Stimulated activated CD8-positive, alpha-beta memory T cell treated with anti-CD3 and anti-CD28 coated beads, Interleukin-4, amount 100 ng/mL, for 4 hours (primary cell): ENCODE measurements at regions not wholly inside any gene's neighbourhood (a gene's known extent, or its start where the extent isn't known, plus 50 kb on each side); places are given as distances from the start of the nearest gene placed in this dataset.
A peak's percentile ranks its signal among the peaks of the same experiment; 100 is the strongest.

Experiments used
- DNase-seq, 2 donors: peaks; one replicate each; pipeline ENCODE4 v3.0.0-alpha.2; 2020; ENCODE audit warnings: low read depth in 2 of 2, low spot score in 1 of 2

DNA sequence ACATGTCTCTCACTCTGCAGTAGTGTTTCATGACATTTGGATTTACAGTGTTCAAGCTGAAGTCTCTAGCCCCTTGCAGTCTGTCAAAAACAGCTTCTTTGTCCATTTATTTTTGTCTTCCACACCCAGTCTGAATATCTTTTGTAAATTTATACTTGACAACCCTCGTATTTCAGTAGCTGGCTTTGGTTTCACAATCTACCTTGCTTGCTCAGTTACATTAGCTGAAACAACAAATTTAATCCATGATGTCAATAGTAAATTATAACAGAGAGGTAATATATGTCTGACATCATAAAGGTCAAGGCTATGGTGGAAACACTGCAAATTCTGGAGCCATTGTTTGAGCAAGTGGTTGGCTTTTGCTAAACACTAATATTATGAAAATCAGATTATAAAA lies 328.7 kb downstream of the MTX2 start:
- no peak for DNase-seq

DNA sequence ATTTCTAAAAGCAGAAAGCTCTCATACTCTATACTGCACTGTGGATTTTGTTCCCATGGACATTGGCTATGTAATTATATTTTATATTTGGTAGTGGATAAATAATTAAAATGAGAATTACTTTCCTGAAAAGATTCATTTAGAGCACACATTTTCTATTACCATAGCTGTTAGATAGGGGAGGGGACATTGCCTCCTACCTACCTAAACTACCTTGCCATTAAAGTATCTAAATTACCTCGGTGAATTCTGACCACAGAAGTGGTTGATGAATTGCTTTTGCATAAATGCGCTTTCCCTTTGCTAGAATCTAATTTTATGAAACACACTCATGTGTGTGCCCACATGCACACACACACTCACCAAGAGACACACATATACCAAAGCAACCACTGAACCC lies 329.1 kb downstream of the MTX2 start:
- DNase-seq: no peak

DNA sequence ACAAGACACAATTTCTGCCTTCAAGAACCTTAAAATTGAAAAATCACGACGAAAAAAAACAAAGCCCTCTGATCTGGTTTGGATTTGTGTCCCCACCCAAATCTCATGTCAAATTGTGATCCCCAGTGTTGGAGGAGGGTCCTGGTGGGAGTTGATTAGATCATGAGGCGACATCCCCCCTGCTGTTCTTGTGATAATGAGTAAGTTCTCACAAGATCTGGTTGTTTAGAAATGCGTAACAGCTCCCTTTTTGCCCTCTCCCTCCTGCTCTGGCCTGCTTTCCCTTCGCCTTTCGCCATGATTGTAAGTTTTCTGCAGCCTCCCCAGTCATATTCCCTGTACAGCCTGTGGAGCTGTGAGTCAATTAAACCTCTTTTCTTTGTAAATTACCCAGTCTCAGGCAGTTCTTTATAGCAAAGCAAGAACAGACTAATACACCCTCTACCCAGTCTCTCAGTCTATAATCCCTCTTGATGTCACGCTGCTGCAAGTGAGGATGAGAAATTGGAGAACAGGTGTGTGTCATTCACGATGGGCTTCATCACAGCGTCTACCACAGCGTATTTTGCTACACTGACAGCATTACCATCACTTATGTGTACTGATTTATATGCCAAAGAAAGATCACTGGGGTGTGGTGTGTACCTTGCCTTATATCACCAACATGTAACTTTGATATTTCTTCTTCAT lies 330.7 kb downstream of the MTX2 start:
- no peak for DNase-seq

DNA sequence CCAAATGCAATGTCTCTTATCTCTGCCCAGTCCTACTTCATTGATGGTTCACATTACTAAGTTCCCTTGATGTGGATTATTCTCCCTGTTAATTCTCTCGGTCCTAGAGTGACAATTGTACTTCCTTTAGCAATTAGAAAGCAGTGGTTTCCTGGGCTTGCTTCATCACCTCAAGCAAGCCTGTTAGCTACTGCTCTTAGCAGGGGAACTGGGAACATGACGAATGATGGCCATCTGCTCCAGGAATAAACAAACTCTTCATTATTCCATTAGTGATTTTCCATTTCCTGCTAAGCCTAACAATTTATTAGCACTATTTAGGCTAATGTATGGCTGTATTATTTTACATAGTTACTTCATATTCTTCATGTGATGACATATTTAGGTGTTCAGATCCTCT lies 331.8 kb downstream of the MTX2 start:
- DNase-seq: no peak

DNA sequence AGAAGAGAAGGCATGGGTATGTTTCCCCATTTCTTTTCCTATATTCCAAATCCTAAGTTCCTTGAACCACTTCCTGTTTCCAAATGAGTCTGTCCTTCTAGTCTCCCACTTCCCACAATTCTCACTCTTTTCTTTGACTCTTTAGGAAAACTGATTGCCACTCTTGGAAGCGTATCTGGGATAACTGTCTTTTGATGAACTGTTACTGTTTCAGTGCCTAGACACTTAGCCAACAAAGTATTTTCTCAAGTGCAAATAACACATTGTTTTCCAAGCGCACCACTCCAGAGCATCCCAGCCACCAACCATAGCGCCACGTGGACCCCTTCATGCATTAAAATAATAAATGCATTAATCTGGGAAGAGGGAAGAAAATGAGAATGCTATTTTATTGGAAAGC lies 342.8 kb downstream of the MTX2 start:
- DNase-seq: no peak

DNA sequence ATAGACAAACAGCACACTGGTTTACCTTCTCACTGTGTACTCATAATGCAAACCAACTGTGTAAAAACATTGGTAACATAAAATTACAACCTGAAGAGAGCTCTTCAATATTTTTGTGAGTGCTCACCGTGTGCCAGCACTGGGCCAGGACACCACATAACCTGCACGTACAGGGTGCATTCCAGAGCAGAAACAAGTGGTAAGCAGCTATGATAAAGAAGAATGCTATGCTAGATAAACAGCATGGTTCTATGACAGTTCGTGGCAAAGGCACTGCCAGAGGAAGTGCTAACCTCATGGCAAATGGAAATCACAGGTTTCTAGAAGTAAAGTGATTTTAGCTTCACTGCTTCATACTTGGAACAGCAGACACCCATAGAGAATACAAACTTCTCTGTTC lies 343.5 kb downstream of the MTX2 start:
- no peak for DNase-seq

DNA sequence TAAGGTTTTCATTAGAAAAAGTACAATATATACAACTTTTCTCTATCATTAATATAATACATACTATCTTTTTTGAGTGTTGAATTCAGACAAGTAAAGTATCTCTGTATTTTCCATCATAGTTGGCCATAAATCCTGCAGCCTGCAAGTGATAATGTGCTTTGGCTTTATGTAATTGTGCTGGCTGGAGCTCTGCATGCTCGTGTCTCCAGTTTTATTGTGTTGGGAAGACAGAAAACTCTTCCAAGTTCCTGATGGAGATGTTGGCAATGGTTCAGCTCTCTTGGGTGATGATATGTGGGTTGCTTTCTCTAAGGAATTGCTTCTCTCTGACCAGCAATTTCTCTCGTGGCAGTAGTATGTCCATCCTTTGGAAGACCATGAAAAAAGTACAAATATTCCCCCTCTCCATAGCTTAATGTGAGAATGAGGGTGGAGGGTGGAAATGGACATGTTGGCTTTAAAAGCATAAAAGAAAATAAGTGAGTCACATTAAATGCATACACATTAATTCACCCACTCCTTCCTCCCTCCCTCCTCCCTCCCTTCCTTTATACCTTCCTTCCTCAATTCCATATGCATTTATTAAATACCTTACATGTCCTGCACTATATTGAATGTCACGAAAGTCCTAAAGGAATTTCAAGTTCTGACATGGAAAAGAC lies 344.2 kb downstream of the MTX2 start:
- no peak for DNase-seq

DNA sequence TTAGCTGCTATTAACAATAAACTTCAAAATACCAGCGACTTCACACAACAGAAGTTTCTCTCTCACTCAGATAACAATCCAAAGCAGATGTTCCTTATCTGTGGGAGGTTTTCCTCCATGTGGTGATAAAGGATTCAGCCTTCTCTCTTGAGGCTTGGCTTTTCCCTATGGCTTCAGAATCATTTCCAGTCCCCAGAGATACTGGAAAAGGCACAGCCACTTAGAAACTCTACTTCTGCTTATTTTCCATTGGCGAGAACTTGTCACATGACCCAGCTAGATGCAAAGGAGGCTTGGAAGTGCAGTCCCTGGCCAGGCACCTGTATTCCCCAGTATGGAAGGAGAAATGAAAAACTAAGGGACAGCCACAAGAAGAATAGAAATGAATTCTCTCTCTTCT lies 344.8 kb downstream of the MTX2 start:
- no peak for DNase-seq

DNA sequence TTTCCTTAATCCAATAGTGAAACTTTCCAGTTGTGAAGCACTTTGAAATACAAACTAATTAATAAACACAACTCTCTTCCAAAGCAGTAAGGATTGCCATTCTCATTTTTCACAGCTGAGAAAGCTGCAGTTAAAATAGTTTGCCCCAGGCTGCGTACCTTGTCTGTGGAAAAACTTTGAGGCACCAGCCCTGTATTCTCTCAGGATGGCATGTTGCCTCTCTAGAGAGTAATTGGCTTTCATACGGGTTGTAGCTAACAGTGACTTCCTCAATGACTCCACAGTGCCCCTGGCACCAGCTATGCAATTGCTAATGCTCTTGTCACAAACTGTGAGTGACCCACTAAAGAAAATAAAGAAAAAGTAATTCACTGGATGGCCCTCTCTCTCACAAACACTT lies 345.7 kb downstream of the MTX2 start:
- no peak for DNase-seq

DNA sequence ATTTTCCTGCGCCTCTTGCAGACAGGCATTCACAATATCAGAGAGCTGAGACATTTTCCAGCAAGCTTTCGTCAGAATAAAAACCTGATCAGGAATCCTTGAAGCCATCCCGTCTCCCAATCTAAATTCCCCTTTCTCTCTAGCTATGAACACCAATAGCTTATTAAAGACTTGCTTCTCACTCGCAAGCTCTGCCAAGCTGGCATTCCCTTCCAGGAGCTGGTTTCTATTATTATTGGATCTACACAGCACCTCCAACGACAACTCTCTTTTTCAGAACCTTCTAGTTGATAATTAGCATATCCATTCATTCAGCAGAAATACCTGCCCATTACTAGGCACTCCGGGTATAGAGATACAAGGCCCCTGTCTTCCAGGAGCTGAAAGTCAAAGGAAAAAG lies 350.3 kb downstream of the MTX2 start:
- no peak for DNase-seq

DNA sequence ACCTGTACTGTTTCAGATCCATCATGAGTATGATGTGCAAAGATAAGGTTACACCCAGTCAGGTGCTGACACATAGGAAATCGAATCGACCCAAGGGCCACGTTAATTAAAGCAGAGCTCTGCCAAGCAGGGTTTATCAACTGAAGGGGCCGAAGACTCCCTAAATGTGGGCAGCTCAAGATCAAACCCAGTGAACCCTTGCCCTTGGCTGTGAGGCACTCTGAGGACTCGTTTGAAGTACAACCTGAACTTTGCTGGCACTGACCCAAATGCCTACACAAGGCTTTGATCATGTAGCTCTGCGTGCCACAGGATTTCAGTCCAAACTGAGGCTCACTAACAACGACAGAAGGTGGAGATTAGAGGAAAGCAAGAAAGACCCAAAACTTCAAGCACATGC lies 352.1 kb downstream of the MTX2 start:
- DNase-seq: no peak

DNA sequence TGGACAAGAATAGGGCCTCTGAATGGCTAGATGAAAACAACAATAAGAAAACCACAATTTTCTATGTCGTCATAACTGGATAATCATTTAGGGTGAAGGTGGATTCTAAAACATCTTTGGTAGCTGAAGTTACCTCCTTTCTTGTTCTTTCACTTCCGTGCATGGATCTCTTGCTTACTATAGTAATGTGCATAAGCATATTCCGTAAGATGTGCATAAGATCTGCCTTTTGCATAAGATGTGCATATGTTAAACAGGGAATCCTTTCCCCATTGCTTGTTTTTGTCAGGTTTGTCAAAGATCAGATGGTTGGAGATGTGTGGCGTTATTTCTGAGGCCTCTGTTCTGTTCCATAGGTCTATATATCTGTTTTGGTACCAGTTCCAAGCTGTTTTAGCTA lies 353.6 kb downstream of the MTX2 start:
- no peak for DNase-seq

DNA sequence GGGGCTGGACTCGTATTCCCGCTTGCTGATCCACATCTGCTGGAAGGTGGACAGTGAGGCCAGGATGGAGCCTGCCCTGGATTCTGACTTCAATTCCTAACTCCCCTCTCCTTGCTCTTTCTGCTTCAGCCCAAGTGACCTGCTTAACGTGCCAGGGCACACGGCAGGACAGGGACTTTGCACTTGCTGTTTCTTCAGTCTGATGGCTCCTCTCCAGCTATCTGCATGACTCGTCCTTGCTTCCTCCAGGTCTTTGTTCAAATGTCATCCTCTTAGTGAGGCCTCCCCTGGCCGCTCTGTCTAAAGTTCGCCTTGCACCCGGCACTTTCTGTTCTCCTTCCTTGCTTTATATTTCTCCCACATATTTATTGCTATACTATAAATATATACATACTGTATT lies 357.6 kb downstream of the MTX2 start:
- DNase-seq: no peak

DNA sequence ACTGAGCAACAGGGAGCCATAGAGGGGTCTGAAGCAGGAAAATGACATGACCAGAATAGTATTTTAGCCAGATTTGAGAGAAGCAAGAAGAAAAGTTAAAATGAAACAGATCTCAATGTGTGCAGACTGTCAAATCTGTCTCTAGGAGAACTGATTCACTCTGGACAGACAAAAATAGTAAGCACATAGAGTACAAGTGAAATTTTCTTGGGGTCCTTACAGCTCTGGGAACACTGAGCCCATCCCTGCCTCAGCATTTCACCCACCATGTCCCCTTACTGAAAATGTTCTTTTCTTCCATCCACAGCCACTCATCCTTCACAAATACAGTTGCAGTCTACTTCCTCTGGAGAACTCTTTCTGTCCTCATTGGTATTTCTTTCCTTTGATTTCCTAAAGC lies 359.2 kb downstream of the MTX2 start:
- DNase-seq: no peak

DNA sequence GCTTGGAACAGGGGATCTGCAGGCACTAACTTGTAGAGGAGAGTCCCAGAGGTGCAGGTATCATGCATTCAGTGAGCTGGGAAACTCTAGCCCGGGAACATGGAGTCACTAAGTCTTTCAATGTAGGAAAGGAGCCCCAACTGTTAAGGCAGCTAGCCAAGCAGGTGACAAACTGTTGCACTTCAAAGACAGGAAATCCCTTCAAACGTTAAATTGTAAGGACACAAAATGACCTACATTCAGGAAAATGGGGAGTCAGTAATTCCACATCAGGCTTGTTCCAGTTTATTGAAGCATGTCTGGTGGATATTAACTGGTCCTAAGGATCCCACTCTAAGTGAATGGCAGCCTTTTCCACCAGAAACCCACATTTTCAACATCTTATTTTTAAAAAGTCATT lies 364.5 kb downstream of the MTX2 start:
- no peak for DNase-seq

DNA sequence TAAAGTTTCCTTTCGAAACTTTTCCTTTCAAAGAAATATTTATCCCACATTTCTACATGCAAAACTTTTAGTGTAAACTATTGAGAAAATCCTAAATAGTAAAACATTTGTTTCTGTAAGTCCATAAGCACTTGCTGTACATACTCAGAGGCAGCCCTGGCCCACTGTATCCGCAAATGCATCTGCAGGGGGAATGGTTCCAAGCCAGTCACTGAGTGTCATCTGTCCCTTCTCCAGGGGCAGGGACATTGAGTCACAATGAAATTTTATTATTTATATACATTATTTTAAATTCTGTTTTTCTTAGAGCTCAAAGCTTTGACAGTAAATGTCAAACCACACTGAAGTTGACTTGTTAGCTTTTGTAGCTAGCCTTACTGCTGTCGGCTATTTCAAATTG lies 367.2 kb downstream of the MTX2 start:
- DNase-seq: no peak

DNA sequence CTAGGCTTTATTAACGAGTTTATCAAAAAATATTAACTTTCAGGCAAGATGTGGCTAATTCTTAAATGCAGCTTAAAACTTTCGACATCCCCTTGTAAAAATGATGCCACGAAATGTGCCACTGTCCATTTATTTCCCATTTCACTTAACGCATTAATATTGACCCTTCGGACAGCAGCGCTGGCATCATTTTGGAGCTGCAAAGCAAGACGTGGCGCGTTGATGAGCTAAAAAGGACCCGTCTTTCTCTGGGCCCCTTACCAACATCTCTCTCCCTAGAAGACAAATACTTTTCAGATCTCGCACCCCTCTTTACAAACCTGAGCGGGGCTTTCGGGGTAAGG lies 367.9 kb downstream of the MTX2 start:
- DNase-seq: no peak

DNA sequence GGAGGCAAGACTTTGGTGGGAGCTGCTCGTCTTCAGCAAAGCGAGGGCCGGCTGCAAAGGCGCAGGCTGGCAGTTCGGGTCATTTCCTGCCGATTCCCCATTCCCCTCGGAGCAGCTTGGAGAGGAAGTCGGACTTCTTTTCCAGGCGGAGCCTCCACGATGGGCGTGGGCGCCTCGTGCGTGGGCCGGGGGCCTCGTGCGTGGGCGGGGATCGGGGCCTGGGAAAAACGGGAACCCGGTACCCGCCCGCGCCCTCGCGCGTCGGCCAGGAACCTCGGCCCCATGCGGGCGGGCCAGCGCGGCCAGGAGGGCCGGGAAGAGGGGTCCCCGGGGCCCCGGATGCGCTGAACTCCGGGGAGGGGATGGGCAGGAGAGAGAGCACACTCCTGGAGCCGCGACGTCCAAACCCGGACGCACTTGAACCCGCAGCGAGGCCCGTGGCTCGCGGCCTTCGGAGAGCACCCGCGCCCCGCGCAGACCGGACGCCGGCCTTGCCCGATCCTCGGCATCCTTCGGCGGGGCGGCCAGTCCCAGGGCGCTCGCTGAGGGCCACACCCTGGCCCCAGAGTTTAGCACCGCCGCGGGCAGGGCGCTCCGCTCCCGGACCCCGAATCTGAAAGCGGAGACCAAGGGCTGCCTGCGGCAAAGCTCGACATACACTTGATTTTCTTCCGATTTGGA lies 368.4 kb downstream of the MTX2 start:
- DNase-seq: no peak

DNA sequence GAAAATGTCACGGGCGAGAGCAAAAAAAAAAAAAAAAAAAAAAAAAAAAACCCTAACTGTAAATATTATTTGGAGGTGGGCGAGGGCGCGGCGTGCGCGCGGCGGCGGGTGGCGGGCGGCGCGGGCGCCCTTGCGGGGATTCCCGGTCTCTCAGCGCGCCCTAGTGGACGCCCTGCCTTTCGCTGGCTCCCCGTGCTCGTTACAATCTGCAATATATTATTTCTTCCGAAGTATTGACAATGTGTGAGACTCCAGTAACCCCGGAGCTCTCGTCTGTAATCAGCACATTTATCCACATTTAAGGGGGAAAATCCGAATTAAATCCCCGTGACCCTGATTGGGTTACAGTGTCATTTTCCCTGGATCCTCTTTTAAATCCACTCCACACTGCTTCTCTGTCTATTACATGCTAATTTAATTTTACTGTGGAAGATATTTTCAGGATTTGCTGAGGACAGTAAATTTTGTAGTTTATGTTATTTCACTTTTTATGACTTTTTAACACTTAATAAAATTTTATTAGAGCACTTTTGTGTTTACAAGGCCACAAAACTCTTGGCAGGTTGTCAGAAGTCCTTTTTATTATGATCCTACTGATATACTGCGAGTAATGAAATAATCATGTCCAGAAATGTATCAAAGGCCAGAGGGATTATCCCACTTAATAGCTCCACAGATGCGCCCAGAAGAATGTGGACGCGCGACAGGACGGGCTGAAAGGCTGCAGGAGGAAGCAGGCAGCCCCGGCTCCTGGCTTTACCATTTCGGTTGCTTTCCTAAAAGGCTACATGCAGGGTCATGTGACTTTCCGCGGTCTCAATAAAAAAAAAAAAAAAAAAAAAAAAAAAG lies 369.1 kb downstream of the MTX2 start:
- peak; percentile 8 to 24 for DNase-seq

DNA sequence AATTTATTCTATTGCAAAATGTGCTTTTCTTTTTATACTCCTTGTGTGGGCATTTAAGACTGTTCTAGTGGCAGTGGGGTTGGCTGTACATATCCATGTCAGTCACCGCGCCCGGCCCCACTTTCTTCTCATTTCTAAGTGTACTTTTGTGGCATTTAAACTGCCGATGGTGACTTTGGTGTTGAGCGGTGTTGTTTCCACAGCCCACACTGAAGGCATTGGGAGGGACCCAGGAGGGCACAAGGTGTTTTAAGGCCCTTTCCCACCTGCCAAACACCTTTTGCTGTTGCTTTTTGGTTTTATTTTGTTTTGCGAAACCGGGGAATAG lies 369.7 kb downstream of the MTX2 start:
- DNase-seq: no peak

DNA sequence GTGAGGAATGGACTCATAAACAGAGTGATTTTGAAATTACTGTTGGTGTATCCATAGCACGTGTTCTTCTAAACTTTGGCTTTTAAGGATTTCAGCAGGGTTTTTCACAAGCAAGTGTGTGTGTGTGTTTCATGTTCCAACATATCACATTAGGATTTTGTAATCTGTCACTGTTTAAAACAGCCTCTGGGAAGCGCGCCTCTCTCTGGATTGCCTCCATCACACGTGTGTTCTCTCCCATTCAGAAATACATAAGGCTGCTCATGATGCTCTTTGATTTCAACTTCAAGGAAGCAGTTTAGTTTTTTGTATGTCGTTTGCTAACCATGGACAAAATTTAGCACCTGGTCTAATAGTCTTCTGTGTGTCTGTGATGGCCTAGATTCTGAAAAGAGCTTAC lies 370.4 kb downstream of the MTX2 start:
- DNase-seq: no peak

DNA sequence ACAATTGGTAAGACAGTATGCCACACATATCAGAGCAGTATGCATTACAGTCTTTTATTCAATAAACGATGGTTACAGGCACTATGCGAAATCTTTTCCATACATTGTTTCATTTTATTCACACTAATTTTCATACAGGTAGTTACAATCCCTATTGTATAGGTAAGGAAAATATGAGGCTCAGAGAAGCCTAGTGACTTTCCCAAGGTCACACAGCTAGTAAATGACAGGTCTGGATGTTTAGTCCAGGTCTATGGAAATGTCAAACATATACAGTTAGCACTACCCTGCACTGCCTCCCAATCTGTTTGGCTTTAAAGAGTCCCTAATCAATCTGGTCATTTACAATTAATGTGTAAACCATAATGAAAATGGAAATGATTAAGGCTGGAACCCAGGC lies 372.2 kb downstream of the MTX2 start:
- no peak for DNase-seq
